SH-SY5Y (cell line): ENCODE measurements at regions not wholly inside any gene's neighbourhood (a gene's known extent, or its start where the extent isn't known, plus 50 kb on each side); places are given as distances from the start of the nearest gene placed in this dataset.

ENCODE experiments used
- GATA2 ChIP-seq: IDR thresholded peaks from 2 replicates; pipeline ENCODE4 v1.6.1; 2011; ENCODE audit warnings: mild to moderate bottlenecking, low read depth, low read length
- GATA3 ChIP-seq: IDR thresholded peaks from 2 replicates; pipeline ENCODE4 v1.6.1; 2011; ENCODE audit warnings: low read depth, mild to moderate bottlenecking, low read length, moderate library complexity

- TF ChIP-seq GATA2, result no peak
- TF ChIP-seq GATA3, result no peak
These were observed 496.1 kb upstream of the MYT1L start for GRCh38 chr2:2827046-2827636.
